WTC11 (cell line): ENCODE measurements at regions not wholly inside any gene's neighbourhood (a gene's known extent, or its start where the extent isn't known, plus 50 kb on each side); places are given as distances from the start of the nearest gene placed in this dataset.

ENCODE experiments used
- ESRRA ChIP-seq: sonication (generic); formaldehyde crosslinking; IDR thresholded peaks from 2 replicates; pipeline ENCODE4 v1.8.1; 2022; ENCODE audit warnings: mild to moderate bottlenecking, missing genetic modification reagents, borderline replicate concordance
- TF ChIP-seq, protein P1 (sequence below): sonication (generic); formaldehyde crosslinking; IDR thresholded peaks from 2 replicates; pipeline ENCODE4 v1.8.1; 2023; ENCODE audit warnings: mild to moderate bottlenecking, missing genetic modification reagents, borderline replicate concordance
- TF ChIP-seq, protein P2 (sequence below): fragments of 200-600 bp; IDR thresholded peaks from 2 replicates; pipeline ENCODE4 v1.8.0; 2022; ENCODE audit warnings: antibody characterized with exemption

DNA sequence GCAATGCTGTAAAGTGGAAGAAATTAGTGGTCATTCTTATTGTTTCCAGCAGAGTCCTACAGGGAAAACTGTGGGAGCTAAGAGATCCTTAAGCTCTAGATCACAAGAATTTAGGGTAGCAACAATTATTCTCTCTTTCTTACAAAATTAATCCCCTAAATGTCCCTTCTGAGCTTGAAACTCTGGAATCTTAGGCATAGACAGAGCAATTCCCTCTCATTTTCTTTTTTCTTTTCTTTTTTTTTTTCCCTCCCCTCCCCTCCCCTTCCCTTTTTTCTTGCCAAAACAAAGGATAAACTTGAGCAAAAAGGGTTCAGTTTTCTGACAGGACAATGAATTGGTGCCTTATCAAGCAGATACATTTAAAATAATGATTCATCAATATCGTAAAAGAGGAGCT, 441.0 kb downstream of the DSC3 start:
- TF ChIP-seq, protein P1, sequence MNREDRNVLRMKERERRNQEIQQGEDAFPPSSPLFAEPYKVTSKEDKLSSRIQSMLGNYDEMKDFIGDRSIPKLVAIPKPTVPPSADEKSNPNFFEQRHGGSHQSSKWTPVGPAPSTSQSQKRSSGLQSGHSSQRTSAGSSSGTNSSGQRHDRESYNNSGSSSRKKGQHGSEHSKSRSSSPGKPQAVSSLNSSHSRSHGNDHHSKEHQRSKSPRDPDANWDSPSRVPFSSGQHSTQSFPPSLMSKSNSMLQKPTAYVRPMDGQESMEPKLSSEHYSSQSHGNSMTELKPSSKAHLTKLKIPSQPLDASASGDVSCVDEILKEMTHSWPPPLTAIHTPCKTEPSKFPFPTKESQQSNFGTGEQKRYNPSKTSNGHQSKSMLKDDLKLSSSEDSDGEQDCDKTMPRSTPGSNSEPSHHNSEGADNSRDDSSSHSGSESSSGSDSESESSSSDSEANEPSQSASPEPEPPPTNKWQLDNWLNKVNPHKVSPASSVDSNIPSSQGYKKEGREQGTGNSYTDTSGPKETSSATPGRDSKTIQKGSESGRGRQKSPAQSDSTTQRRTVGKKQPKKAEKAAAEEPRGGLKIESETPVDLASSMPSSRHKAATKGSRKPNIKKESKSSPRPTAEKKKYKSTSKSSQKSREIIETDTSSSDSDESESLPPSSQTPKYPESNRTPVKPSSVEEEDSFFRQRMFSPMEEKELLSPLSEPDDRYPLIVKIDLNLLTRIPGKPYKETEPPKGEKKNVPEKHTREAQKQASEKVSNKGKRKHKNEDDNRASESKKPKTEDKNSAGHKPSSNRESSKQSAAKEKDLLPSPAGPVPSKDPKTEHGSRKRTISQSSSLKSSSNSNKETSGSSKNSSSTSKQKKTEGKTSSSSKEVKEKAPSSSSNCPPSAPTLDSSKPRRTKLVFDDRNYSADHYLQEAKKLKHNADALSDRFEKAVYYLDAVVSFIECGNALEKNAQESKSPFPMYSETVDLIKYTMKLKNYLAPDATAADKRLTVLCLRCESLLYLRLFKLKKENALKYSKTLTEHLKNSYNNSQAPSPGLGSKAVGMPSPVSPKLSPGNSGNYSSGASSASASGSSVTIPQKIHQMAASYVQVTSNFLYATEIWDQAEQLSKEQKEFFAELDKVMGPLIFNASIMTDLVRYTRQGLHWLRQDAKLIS (CRISPR knock-in tag): no peak
- TF ChIP-seq ESRRA (CRISPR knock-in tag): no peak
- TF ChIP-seq, protein P2, sequence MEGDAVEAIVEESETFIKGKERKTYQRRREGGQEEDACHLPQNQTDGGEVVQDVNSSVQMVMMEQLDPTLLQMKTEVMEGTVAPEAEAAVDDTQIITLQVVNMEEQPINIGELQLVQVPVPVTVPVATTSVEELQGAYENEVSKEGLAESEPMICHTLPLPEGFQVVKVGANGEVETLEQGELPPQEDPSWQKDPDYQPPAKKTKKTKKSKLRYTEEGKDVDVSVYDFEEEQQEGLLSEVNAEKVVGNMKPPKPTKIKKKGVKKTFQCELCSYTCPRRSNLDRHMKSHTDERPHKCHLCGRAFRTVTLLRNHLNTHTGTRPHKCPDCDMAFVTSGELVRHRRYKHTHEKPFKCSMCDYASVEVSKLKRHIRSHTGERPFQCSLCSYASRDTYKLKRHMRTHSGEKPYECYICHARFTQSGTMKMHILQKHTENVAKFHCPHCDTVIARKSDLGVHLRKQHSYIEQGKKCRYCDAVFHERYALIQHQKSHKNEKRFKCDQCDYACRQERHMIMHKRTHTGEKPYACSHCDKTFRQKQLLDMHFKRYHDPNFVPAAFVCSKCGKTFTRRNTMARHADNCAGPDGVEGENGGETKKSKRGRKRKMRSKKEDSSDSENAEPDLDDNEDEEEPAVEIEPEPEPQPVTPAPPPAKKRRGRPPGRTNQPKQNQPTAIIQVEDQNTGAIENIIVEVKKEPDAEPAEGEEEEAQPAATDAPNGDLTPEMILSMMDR: no peak
